Prostate gland (tissue), 2 donors: ENCODE measurements at regions not wholly inside any gene's neighbourhood (a gene's known extent, or its start where the extent isn't known, plus 50 kb on each side); places are given as distances from the start of the nearest gene placed in this dataset.

Experiments used
- DNase-seq: peaks from one replicate; pipeline ENCODE4 v3.0.0-alpha.2; 2019; ENCODE audit warnings: low spot score
- H3K27ac ChIP-seq, 2 donors: fragments of 200-600 bp; sonication (generic); 2 replicates each; pipeline ENCODE4 v1.5.1; 2017 to 2019
- H3K27me3 ChIP-seq: fragments of 200-600 bp; sonication (generic); replicated peaks from 2 replicates; pipeline ENCODE4 v1.5.1; 2019; ENCODE audit not compliant: insufficient read depth
- H3K36me3 ChIP-seq, 2 donors: fragments of 200-600 bp; sonication (generic); 1 replicate in 1 of 2; 2 replicates in 1 of 2; pipeline versions ENCODE4 v1.5.1 to v1.8.1; 2017 to 2019
- H3K4me1 ChIP-seq: fragments of 200-600 bp; sonication (generic); replicated peaks from 2 replicates; pipeline ENCODE4 v1.5.1; 2019
- H3K4me3 ChIP-seq, 2 donors: fragments of 200-600 bp; sonication (generic); 2 replicates each; pipeline ENCODE4 v1.5.1; 2017 to 2019
- H3K9me3 ChIP-seq: fragments of 200-600 bp; sonication (generic); 2 replicates; pipeline ENCODE4 v1.5.1; 2017
- CTCF ChIP-seq, 4 experiments: fragments of 200-600 bp in 2 of 4; fragments of 450-650 bp in 2 of 4; sonication (generic) in 2 of 4; IDR thresholded peaks; 1 replicate in 3 of 4; 2 replicates in 1 of 4; pipeline ENCODE4 v1.5.1; 2016 to 2019; ENCODE audit warnings: antibody characterized with exemption in 4 of 4, mild to moderate bottlenecking in 2 of 4, moderate library complexity in 2 of 4
- POLR2A ChIP-seq: fragments of 450-650 bp; IDR thresholded peaks from one replicate; pipeline ENCODE4 v1.6.1; 2016; ENCODE audit warnings: antibody characterized with exemption, mild to moderate bottlenecking
- POLR2AphosphoS5 ChIP-seq: sonication (generic); formaldehyde crosslinking; IDR thresholded peaks from one replicate; pipeline ENCODE4 v1.6.1; 2017; ENCODE audit warnings: antibody characterized with exemption
- WGBS: methylation state at CpG from one replicate; pipeline ENCODE4 v1.1.5; 2018; 5-methylcytosine and 5-hydroxymethylcytosine counted together
- intact Hi-C: fragments of 100-400 bp; cut with DNase I; formaldehyde crosslinking; loops from one replicate; pipeline ENCODE4 v1.14.2; 2022

GRCh38 chr11:69918938-69919650, 99.9 kb upstream of the FGF3 start:
- TF ChIP-seq CTCF (IDR thresholded peaks at IDR 0.05) (peak; percentile 90 to 95 (median 93)), POLR2A (no peak), POLR2AphosphoS5 (no peak)
- WGBS = 51% methylated on average over 28 of the region's 32 CpGs
- Histone ChIP-seq H3K27ac (no peak overlapping the region), H3K9me3 (no peaks in the 10 kb centered on the region), H3K4me3 (no peak overlapping the region), H3K36me3 (no peaks in the 10 kb centered on the region), H3K27me3 (no peaks in the 10 kb centered on the region), H3K4me1 (no peaks in the 10 kb centered on the region)
- DNase-seq = peak; percentile 58
- intact Hi-C loops = loop anchor here (2.0 kb wide), 1 partner anchor 272 kb away; no protein-coding TSS in a partner anchor

GRCh38 chr11:69919659-69920344, 100.6 kb upstream of the FGF3 start:
- TF ChIP-seq POLR2A (no peak), CTCF (IDR thresholded peaks at IDR 0.05) (no peak), POLR2AphosphoS5 (no peak)
- Histone ChIP-seq H3K27ac (no peak overlapping the region), H3K27me3 (no peaks in the 10 kb centered on the region), H3K36me3 (no peaks in the 10 kb centered on the region), H3K4me1 (no peaks in the 10 kb centered on the region), H3K4me3 (no peak overlapping the region), H3K9me3 (no peaks in the 10 kb centered on the region)
- 49% methylated on average over 3 of the region's 3 CpGs for whole genome bisulfite sequencing
- intact Hi-C loops = loop anchor here (2.0 to 5.0 kb wide), 2 partner anchors 157 to 271 kb away; partner anchors contain the start of gene ANO1
- DNase-seq = no peak

GRCh38 chr11:69920345-69921127, 101.3 kb upstream of the FGF3 start:
- no peaks in the 10 kb centered on the region for H3K27me3 ChIP-seq
- no peaks in the 10 kb centered on the region for H3K4me1 ChIP-seq
- H3K27ac ChIP-seq = no peak overlapping the region
- no peak overlapping the region for H3K4me3 ChIP-seq
- no peaks in the 10 kb centered on the region for H3K36me3 ChIP-seq
- H3K9me3 ChIP-seq = no peaks in the 10 kb centered on the region
- no peak for DNase-seq
- TF ChIP-seq CTCF (IDR thresholded peaks at IDR 0.05) (no peak), POLR2AphosphoS5 (no peak), POLR2A (no peak)
- 87% methylated on average over 15 of the region's 16 CpGs for WGBS
- intact Hi-C loops = loop anchor here (5.0 kb wide), 1 partner anchor 157 kb away; the partner anchor contains the start of gene ANO1

- Histone ChIP-seq H3K27me3 (no peaks in the 10 kb centered on the region), H3K4me3 (no peak overlapping the region), H3K36me3 (no peaks in the 10 kb centered on the region), H3K4me1 (no peaks in the 10 kb centered on the region), H3K9me3 (no peaks in the 10 kb centered on the region), H3K27ac (no peak overlapping the region)
- TF ChIP-seq CTCF (IDR thresholded peaks at IDR 0.05) = no peak
- no peak for TF ChIP-seq POLR2AphosphoS5
- no peak for TF ChIP-seq POLR2A
- 86% methylated on average over 21 of the region's 21 CpGs for WGBS
- intact Hi-C loops = loop anchor here (5.0 kb wide), 1 partner anchor 156 kb away; the partner anchor contains the start of gene ANO1
- no peak for DNase-seq
Measured at GRCh38 chr11:69921128-69922014, 102.2 kb upstream of the FGF3 start.
